Neural cell (in vitro differentiated cells): ENCODE measurements at regions not wholly inside any gene's neighbourhood (a gene's known extent, or its start where the extent isn't known, plus 50 kb on each side); places are given as distances from the start of the nearest gene placed in this dataset.

Experiments used
- H2AFZ ChIP-seq: fragments of 200-600, 300-800 bp; sonication (generic), shearing (Covaris generic); 2 replicates; pipeline ENCODE4 v1.6.0; 2014; ENCODE audit warnings: low read depth, mild to moderate bottlenecking, antibody characterized with exemption, low read length, moderate library complexity
- H3F3A ChIP-seq: fragments of 200-600 bp; shearing (Covaris generic); 2 replicates; pipeline ENCODE4 v1.6.1; 2016; ENCODE audit warnings: mild to moderate bottlenecking, moderate library complexity, mixed read lengths, antibody characterized with exemption, low read length; ENCODE audit not compliant: insufficient read depth, poor library complexity, severe bottlenecking
- H3K27ac ChIP-seq: fragments of 200-600, 300-800 bp; sonication (generic), shearing (Covaris generic); 2 replicates; pipeline ENCODE4 v1.5.1; 2014; ENCODE audit warnings: mild to moderate bottlenecking, low read length, moderate library complexity
- H3K27me3 ChIP-seq: fragments of 300-800, 200-600 bp; sonication (generic), shearing (Covaris generic); 2 replicates; pipeline ENCODE4 v1.6.0; 2014; ENCODE audit warnings: mild to moderate bottlenecking, low read depth, low read length, moderate library complexity; ENCODE audit not compliant: insufficient read depth
- H3K36me3 ChIP-seq: fragments of 300-800, 200-600 bp; sonication (generic), shearing (Covaris generic); 2 replicates; pipeline ENCODE4 v1.5.1; 2014; ENCODE audit warnings: mild to moderate bottlenecking, antibody characterized with exemption, low read length, moderate library complexity; ENCODE audit not compliant: insufficient read depth
- H3K4me2 ChIP-seq: fragments of 300-800, 200-600 bp; sonication (generic), shearing (Covaris generic); 2 replicates; pipeline ENCODE4 v1.6.0; 2014; ENCODE audit warnings: mild to moderate bottlenecking, low read length
- H3K4me3 ChIP-seq: fragments of 300-800, 200-600 bp; sonication (generic), shearing (Covaris generic); 2 replicates; pipeline ENCODE4 v1.5.1; 2014; ENCODE audit warnings: mild to moderate bottlenecking, low read length, moderate library complexity
- H3K79me2 ChIP-seq: fragments of 200-600 bp; shearing (Covaris generic); replicated peaks from 2 replicates; pipeline ENCODE4 v1.6.0; 2014; ENCODE audit warnings: mild to moderate bottlenecking, low read length, moderate library complexity; ENCODE audit not compliant: insufficient read depth
- H3K9ac ChIP-seq: fragments of 300-800, 200-600 bp; sonication (generic), shearing (Covaris generic); 2 replicates; pipeline ENCODE4 v1.6.1; 2016; ENCODE audit warnings: mild to moderate bottlenecking, low read length, mixed read lengths
- H3K9me2 ChIP-seq: fragments of 200-600 bp; shearing (Covaris generic); 2 replicates; pipeline ENCODE4 v1.6.1; 2016; ENCODE audit warnings: mild to moderate bottlenecking, low read length, mixed read lengths; ENCODE audit not compliant: insufficient read depth
- H3K9me3 ChIP-seq: fragments of 200-600, 300-800 bp; sonication (generic), shearing (Covaris generic); 2 replicates; pipeline ENCODE4 v1.6.1; 2016; ENCODE audit warnings: mild to moderate bottlenecking, mixed run types, low read length, moderate library complexity, mixed read lengths
- H4K20me1 ChIP-seq: fragments of 200-600 bp; shearing (Covaris generic); 2 replicates; pipeline ENCODE4 v1.6.1; 2016; ENCODE audit warnings: mild to moderate bottlenecking, mixed run types; ENCODE audit not compliant: insufficient read depth
- CTCF ChIP-seq: fragments of 450-650 bp; IDR thresholded peaks from 2 replicates; pipeline ENCODE4 v1.5.1; 2014; ENCODE audit warnings: antibody characterized with exemption, mild to moderate bottlenecking, moderate library complexity; ENCODE audit not compliant: poor library complexity, severe bottlenecking
- EP300 ChIP-seq: fragments of 450-650 bp; conservative IDR thresholded peaks from 2 replicates; pipeline ENCODE4 v1.6.1; 2014; ENCODE audit warnings: antibody characterized with exemption, mild to moderate bottlenecking, moderate library complexity; ENCODE audit not compliant: poor library complexity, severe bottlenecking
- EZH2 ChIP-seq: fragments of 200-600, 300-800 bp; shearing (Covaris generic), sonication (generic); IDR thresholded peaks from 2 replicates; pipeline ENCODE4 v1.6.1; 2014; ENCODE audit warnings: antibody characterized with exemption, low read length, borderline replicate concordance, mild to moderate bottlenecking; ENCODE audit not compliant: insufficient read depth, poor library complexity, severe bottlenecking
- MXI1 ChIP-seq: fragments of 450-650 bp; conservative IDR thresholded peaks from 2 replicates; pipeline ENCODE4 v1.6.1; 2014; ENCODE audit warnings: antibody characterized with exemption, mild to moderate bottlenecking; ENCODE audit not compliant: poor library complexity, severe bottlenecking
- POLR2AphosphoS5 ChIP-seq: IDR thresholded peaks from 2 replicates; pipeline ENCODE4 v1.6.1; 2012
- RAD21 ChIP-seq: fragments of 450-650 bp; conservative IDR thresholded peaks from 2 replicates; pipeline ENCODE4 v1.6.1; 2014; ENCODE audit warnings: antibody characterized with exemption, mild to moderate bottlenecking, moderate library complexity
- REST ChIP-seq: IDR thresholded peaks from 2 replicates; pipeline ENCODE4 v1.6.1; 2012; ENCODE audit warnings: borderline replicate concordance
- SMC3 ChIP-seq: fragments of 450-650 bp; conservative IDR thresholded peaks from 2 replicates; pipeline ENCODE4 v1.6.1; 2014; ENCODE audit warnings: antibody characterized with exemption, mild to moderate bottlenecking, moderate library complexity; ENCODE audit not compliant: poor library complexity
- TAF1 ChIP-seq: IDR thresholded peaks from 2 replicates; pipeline ENCODE4 v1.6.1; 2012; ENCODE audit warnings: low read depth

GRCh38 chr13:22193070-22193469, 522.2 kb downstream of the FGF9 start:
- Histone ChIP-seq H2AFZ (no peak overlapping the region), H4K20me1 (no peaks in the 10 kb centered on the region), H3K27ac (no peak overlapping the region), H3K36me3 (no peaks in the 10 kb centered on the region), H3K4me2 (no peak overlapping the region), H3K9me2 (no peaks in the 10 kb centered on the region), H3K9me3 (no peaks in the 10 kb centered on the region), H3K27me3 (no peaks in the 10 kb centered on the region), H3K79me2 (no peaks in the 10 kb centered on the region), H3K4me3 (no peak overlapping the region), H3K9ac (no peak overlapping the region), H3F3A (no peaks in the 10 kb centered on the region)
- TF ChIP-seq EZH2 (no peak), REST (no peak), POLR2AphosphoS5 (no peak), CTCF (no peak), RAD21 (no peak), EP300 (no peak), TAF1 (no peak), SMC3 (no peak), MXI1 (no peak)

- Histone ChIP-seq H3K36me3 (no peaks in the 10 kb centered on the region), H3K9me2 (no peaks in the 10 kb centered on the region), H3K4me2 (no peak overlapping the region), H3K27ac (no peak overlapping the region), H3K9ac (no peak overlapping the region), H3K9me3 (no peaks in the 10 kb centered on the region), H4K20me1 (no peaks in the 10 kb centered on the region), H3F3A (no peaks in the 10 kb centered on the region), H3K79me2 (no peaks in the 10 kb centered on the region), H3K4me3 (no peak overlapping the region), H3K27me3 (no peaks in the 10 kb centered on the region), H2AFZ (no peak overlapping the region)
- TF ChIP-seq RAD21 (no peak), SMC3 (no peak), TAF1 (no peak), POLR2AphosphoS5 (no peak), REST (no peak), MXI1 (no peak), EP300 (no peak)
Observed at GRCh38 chr13:22194106-22194805, 523.4 kb downstream of the FGF9 start.
